Stimulated activated CD4-positive, alpha-beta T cell treated with anti-CD3 and anti-CD28 coated beads, TNF-alpha, amount 100 ng/mL, for 24 hours (primary cell): ENCODE measurements at regions not wholly inside any gene's neighbourhood (a gene's known extent, or its start where the extent isn't known, plus 50 kb on each side); places are given as distances from the start of the nearest gene placed in this dataset.
"Not testable (repeated sequence)": the region's sequence is repeated elsewhere in the genome, so short reads cannot be mapped to it uniquely, and the experiment has no call there.

Source experiments
- DNase-seq, 3 experiments: peaks; one replicate each; pipeline ENCODE4 v3.0.0-alpha.2; 2020; ENCODE audit warnings: low read depth in 3 of 3

DNA sequence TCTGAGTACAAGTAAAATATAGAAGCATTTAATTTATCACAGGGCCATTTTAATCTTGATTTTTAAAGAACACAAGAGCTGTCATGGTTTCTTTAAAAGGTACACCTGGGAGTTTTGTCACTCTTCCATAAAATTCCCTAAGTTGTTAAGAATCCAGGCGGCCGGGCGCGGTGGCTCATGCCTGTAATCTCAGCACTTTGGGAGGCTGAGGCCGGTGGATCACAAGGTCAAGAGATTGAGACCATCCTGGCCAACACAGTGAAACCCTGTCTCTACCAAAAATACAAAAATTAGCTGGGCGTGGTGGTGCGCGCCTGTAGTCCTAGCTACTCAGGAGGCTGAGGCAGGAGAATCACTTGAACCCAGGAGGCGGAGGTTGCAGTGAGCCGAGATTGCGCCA lies 278.3 kb downstream of the PCDH17 start:
- not testable (repeated sequence) for DNase-seq

DNA sequence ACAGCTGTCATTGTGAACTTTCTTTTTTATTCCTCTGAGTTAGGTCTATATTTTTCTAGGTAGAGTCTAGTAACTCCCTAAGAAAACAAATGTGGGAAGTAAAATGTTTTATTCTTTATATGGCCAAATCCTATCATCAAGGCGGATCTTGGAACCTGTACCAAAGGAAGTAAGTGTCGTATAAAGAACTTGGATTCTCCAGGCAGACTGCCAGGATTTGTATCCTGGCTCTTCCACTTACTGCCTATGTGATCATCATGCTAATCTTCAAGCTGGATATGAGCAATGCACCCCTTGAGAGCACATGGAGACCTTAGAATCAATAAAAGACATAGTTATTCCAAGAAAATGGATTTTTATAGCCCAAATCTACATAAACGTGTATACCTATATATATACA lies 286.5 kb downstream of the PCDH17 start:
- no peak for DNase-seq

DNA sequence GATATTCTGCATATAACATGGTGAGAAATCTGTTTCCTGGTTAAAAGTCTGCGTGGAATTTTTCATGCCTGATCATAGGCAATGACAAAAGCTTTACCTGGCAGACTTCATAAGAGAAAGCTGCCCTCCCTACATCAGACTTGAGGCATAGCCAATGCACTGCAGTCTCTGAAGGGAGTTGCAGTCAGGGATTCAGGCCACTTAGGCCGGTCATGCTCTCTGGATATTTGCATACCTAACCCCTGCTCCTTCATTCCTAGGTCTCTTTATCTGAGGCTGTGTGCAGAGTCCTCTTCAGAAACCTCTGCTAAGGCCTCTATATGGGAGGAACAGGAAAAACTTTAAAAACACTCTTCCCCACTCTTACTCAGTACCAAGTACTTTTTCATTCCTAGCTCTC lies 287.4 kb downstream of the PCDH17 start:
- no peak for DNase-seq

DNA sequence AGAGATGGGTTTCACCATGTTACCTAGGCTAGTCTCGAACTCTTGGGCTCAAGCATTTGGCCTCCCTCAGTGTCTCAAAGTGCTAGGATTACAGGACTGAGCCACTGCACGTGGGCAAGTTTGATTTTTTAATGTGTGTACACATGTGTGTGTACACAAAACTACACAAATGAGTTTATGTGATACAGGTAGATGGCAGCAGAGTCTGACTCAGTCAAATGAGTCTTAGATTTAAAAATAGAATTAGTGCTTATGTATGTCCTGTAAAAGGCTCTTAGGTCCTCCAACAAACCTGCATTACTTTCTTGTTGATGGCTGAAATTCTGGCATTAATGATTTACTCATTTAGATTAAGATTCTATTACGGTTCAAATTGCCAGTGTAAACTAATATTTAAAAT lies 293.7 kb downstream of the PCDH17 start:
- no peak for DNase-seq

DNA sequence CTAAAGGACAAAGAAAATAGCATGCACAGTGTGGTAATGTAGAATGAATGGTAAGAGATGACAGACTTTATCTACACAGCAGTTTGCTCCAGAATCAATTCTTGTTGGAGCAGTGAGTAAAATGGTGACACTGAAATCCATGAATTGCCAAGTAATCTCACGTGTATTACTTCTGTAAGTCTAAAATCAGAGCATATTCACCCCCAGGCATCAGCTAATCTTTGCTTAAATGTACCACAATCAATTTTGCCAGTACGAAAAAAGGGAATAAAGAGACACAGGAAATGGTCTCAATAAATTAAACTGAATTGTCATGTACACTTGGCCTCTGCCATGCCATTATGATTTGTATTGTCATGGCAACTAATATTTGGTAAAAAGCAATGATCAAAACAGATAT lies 294.2 kb downstream of the PCDH17 start:
- no peak for DNase-seq

DNA sequence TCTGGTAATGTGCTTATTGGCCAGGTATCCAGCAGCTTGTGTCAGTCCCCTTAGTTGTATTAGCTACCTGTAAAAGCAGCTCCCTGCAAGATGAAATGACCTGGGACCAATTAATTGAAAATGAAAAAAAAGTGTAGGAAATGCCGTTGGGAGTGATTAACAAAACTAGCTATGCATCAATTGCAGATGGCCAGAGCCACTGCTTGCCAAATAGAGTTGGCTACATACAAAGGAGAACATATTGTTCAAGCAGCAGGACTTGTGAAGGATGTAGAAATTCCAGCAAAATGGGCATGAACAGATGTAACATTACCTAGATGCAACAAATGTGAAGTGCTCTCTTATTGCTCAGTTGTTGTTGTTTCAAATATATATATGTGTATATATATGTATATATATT lies 300.5 kb downstream of the PCDH17 start:
- DNase-seq, result no peak

DNA sequence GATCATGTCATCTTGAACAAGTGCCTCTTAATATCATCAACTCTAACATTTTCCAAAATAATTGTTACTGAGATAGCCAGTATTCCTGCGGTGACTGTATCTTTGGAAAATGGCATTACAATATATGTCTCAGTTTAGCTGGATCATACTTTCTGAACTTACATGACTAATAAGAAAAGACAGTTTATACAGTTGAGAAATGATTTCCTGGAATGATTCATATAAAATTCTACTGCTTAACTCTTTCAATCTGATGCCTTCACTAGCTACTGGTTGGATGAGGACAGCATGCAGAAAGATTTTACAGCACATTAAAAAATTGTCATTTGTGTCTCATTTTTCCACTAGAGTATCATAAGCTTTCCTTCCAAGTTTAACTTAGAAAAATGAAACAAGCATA lies 302.1 kb downstream of the PCDH17 start:
- no peak for DNase-seq

DNA sequence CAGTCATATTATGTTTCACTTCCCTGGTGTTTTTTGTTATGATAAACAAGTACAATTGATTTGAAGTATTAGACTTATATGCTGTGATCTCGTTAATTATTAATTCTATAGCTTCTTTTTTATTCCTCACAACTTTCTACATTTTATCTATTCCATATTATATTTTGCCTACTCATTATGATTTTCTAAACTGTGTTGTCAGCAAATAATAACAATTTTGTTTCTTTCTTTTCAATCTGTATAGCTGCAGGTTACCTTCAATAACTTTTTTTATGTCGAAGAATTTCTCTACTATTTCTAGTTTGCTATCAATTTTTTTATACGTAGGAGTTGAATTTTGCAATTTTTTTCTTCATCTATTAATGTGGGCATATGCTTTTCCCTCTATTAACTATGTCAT lies 304.4 kb downstream of the PCDH17 start:
- no peak for DNase-seq

DNA sequence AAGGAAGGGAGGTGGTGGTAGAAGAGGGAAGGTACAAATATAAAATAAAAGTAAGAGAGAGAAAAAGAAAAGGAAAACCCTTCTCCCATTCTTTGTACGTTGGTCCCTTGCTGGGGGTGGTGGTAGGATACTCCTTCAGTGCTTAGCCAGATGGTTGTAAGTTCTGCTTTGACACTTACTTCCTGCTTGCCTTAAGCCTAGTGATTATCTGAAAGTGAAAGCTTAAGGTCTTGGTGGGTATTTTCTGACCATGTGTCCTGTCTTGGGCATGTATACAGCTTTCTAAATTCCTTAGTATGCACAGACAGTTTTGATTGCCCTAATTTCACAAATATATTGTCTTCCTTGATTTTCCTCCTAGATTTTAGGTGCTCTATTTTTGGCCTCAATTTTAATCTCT lies 314.8 kb downstream of the PCDH17 start:
- no peak for DNase-seq

DNA sequence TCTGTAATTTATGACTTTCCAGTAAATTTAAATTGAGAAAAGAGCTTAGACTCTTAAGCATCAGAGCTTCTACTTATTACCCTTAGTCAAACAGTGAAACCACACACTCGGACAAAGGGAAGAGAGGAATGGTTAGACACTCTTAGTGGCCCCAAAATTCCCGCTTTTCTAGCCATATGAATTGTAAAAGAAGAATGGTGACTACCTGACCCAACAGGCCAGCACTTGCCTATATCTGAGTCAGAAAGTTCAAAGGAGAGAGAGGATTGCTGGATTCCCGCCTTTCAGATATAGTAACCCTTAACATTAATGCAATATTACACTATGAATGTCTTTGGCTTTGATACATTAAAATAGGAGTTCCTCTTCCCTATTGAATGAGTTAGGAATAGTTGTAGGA lies 317.3 kb downstream of the PCDH17 start:
- DNase-seq, result no peak

DNA sequence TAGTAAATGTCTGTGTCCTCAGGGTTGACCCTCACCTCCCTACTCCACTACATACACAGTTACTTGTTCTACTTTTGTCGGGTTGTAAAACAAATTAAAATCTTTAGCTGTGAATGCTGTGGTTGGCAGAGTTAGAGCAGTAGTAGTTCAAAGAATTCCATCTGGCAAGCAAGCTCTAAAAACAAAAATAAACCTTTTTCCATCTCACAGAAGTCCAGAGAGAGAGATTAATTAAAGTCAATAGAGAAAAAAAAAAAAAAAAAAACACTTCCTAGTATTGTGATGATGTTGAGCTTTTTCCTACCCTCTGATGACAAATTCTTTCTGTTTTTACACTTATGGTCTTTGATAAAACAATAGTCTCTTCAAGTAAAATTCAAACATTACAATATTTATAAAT lies 338.4 kb downstream of the PCDH17 start:
- no peak for DNase-seq

DNA sequence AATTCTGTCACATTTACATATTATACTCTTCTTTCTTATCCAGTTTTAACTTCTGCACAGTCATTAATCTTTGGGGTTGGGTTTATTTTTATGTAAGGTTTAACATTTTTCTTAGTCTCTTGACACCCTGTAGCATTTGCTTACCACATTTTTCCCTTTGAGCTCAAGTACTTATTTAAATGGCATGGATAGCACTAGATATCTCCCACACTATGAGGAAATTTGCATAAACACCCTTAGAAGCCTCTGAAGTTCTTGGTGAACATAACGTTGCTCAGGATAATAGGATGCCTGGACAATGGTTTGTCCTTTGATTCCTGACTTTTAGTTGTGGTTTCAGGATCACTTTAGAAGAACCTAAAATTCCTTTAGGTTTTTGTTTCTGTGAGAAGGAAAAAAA lies 338.9 kb downstream of the PCDH17 start:
- DNase-seq, result no peak

DNA sequence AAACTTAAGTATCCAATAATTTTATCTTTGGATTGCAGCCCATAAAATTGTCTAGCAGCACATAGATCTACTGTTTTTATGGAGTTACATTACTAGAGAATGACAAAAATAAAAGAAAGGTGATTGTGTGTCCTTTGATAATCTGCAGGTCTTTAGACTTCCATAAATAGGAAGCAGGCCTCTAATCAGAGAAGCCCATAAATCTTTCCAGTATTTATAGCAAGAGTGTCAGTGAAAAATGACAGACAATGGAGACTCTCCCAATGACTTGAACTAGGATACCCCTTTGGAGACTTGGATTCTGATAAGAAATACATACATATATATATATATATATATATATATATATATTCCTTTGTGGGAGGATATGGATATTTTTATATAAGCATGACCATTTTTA lies 351.2 kb downstream of the PCDH17 start:
- DNase-seq, result no peak

DNA sequence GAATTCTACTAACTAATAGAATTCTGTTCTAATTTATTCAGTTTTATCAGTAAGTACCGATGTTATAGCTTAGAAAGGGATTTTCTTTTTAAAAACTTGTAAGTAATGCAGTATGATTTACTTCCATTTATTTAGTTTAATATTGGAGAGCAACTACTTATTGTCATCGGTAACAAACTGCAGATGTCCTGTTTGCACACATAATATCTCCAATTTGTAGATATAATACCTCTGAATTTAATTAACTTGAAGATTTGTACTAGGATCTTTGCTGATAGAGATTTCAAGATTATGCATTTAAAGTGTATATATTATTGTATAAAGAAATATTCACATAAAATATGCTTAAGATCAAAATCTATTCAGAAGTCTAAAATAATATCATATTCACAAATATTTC lies 356.7 kb downstream of the PCDH17 start:
- DNase-seq, result no peak

DNA sequence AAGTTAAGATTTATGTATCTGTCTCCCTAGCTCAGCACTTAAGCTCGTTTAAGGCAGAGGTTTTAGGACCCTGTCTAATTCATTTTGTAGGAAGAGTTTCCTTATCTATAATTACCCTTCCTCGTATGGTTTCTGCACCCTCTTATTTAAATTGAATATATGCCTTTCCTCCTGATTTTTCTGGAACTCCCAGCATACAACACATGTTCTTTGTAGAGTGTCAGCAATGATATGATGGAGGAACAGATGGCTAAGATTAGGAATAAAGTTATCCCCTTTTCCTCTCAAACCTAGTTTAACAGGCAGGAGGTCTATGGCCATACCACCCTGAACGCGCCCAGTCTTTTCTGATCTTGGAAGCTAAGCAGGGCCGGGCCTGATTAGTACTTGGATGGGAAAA lies 359.5 kb downstream of the PCDH17 start:
- no peak for DNase-seq

DNA sequence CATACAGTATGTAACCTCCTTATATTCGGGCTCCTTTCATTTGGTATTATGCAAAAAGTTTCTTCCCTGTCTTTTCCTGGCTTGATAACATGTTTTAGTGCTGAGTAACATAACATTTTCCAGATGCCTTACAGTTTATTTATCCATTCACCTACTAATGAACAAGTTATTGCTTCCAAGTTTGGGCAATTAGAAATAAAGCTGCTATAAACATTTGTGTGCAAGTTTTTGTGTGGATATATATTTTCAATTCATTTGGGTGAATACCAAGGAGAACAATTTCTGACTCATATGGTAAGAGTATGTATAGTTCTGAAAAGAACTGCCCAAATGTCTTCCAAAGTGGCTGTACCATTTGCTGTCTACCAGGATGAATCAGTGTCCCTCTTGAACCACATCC lies 360.9 kb downstream of the PCDH17 start:
- DNase-seq, result no peak

DNA sequence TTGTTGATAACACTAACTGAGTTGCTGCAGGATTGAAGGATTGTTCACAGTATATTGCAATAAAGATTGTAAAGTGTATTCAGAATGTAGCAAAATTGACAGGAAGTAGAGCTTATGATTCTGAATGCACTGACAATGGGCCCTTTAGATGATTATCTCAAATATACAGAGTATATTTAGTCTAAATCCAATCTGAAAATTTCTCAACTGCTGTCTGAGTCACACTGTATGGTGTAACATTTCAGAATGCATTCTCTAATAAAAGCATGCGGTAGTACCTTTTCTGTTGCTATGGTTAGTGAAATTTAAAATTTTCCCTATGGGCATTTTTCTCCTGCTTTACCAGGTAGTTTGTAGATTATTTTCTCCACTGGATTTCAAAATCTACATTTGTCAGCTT lies 365.2 kb downstream of the PCDH17 start:
- DNase-seq, result no peak

DNA sequence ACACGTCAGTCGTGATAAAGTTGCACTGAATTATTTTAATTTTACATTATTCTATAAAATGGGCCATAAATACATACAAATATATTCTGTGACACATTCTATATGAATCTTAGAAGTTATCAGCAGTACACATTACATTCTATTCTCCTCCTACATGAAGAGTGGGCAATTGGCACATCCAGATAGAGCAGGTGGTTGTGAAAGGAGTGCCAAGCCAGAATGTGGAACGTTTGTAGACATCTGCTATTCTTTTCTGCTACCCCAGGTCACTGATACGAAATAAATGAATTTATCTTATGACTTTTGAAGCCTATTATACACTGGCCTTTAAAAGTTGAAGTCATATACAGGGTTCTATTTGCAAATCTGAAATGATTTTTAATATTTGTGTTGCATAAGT lies 373.2 kb downstream of the PCDH17 start:
- DNase-seq, result no peak

DNA sequence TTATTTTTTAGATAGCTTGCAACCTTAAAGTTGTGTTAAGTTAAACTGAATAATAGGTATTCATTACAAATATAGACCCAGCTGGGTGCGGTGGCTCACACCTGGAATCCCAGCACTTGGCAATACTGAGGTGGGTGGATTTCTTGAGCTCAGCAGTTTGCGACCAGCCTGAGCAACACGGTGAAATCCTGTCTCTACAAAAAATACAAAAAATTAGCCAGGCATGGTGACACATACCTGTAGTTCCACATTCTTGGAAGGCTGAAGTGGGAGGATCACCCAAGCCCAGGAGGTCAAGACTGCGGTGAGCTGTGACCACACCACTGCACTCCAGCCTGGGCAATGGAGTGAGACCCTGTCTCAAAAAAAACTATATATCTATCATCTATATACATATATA lies 386.5 kb downstream of the PCDH17 start:
- no peak for DNase-seq

DNA sequence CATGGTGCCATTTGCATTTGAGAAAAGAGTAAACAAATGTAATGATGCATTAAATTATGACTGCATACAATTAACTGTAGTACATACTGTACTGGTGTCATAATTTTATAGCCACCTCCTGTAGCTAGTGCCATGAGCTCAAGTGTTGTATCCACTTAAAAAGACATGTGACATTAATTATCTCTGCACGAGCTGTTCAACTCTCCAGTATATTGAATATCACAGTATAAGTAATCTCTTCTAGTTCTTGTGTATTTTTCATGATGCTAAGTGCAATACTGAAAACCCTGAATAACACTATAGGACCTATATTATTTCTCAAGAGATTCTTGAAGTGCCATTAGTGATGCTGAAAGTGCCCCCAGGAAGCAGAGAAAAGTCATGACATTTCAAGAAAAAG lies 387.3 kb downstream of the PCDH17 start:
- no peak for DNase-seq

DNA sequence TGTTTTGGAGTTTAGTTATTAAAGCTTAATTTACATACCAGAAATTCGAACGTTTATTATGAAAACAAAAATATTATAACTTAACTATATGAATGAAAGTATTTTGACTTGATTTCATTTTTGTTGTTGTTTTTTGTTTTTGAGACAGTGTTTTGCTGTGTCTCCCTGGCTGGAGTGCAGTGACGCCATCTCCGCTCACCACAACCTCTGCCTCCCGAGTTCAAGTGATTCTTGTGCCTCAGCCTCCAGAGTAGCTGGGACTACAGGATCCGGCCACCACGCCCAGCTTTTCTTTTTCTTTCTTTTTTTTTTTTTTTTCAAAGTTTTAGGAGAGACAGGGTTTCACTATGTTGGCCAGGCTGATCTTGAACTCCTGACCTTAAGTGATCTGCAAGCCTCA lies 392.6 kb downstream of the PCDH17 start:
- DNase-seq, result no peak

DNA sequence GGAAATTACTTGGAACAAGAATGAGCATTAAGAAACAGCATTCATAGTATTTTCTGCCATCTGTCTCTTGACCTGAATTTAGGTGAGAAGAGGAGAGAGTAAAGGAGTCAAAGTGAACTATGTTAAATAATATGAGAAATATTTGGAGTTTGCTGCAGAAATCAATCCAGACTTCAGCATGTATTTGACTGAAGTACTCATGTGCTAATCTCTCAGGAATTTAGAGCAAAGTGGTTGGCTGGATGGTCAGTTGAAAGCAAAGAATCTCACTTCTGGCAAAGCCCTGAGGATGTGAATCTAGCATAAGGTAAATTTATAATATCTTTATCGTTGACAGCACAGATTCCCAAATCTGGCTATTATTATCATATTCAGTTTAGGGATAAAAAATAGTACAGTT lies 394.3 kb downstream of the PCDH17 start:
- no peak for DNase-seq

DNA sequence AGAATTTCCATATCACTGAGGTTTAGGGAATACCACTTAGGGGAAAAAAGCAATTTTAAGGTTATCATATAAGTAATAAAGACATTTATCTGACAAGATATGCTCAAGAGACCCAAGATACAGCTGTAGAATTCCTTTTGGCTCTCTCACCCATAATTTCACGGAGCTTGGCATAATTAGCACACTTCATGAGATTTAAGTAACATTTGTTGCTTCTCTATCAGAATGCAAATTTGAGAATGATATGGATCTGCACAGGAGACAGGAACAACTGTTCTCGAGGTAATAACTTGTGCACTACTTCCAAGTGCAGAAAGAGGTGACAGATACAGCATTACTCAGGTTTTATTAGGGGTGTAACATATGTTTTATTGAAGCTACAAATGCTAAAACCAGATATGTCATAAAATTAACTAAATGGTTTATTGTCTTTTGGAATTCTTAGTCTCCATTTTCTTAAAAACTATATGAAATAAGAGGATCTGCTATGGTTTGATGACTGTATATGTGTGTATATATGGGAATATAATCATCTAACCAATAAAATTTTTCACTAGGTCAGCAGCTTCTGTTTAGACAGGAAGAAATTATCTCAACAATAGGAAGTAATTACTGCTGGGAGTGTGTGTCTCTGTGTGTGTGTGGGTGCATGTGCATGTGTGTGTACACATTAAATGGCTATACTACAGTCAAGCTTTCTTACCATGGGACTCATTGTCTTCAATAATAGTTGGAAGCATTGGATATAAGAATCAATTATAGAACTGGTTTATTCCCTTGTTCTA lies 401.3 kb downstream of the PCDH17 start:
- DNase-seq, result no peak

DNA sequence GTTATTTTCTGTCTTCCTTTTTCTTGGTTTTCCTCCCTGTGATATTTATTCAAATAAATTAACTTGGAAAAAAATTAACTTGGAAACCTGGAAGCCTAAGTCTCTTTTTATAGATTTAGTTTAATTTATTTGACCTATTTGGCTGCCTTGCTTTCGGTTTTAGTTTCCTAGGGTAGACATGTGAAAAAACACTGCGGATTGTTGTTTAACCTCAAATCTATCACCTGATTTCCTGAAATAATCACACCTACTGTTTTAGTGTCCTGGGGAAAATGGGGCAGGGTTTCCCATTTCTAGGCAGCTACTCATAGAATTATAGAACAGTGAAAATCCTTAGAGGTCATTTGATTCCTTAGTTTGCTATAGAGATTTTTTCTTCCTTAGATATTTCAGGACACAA lies 412.4 kb downstream of the PCDH17 start:
- no peak for DNase-seq
